Neural progenitor cell (in vitro differentiated cells): ENCODE measurements at regions not wholly inside any gene's neighbourhood (a gene's known extent, or its start where the extent isn't known, plus 50 kb on each side); places are given as distances from the start of the nearest gene placed in this dataset.

Experiments
- DNase-seq: peaks from one replicate; pipeline ENCODE4 v3.0.0-alpha.2; 2016; ENCODE audit warnings: low spot score
- H2AFZ ChIP-seq: fragments of 200-600 bp; sonication (generic); replicated peaks from 2 replicates; pipeline ENCODE4 v1.6.1; 2016; ENCODE audit warnings: antibody characterized with exemption
- H3F3A ChIP-seq: fragments of 200-600 bp; sonication (generic); 2 replicates; pipeline ENCODE4 v1.6.1; 2016; ENCODE audit warnings: antibody characterized with exemption, low read depth
- H3K27ac ChIP-seq: fragments of 200-600 bp; sonication (generic); 2 replicates; pipeline ENCODE4 v1.5.1; 2016; ENCODE audit warnings: mild to moderate bottlenecking
- H3K27me3 ChIP-seq: fragments of 200-600 bp; sonication (generic); 2 replicates; pipeline ENCODE4 v1.6.1; 2016; ENCODE audit warnings: mild to moderate bottlenecking, moderate library complexity
- H3K36me3 ChIP-seq: fragments of 200-600 bp; sonication (generic); 2 replicates; pipeline ENCODE4 v1.5.1; 2016
- H3K4me1 ChIP-seq: fragments of 200-600 bp; sonication (generic); 2 replicates; pipeline ENCODE4 v1.6.1; 2016; ENCODE audit warnings: mixed run types
- H3K4me2 ChIP-seq: fragments of 200-600 bp; sonication (generic); 2 replicates; pipeline ENCODE4 v1.6.1; 2016
- H3K4me3 ChIP-seq: fragments of 200-600 bp; sonication (generic); 2 replicates; pipeline ENCODE4 v1.5.1; 2016
- H3K79me2 ChIP-seq: fragments of 200-600 bp; sonication (generic); 2 replicates; pipeline ENCODE4 v1.6.1; 2016; ENCODE audit warnings: low read depth
- H3K9ac ChIP-seq: fragments of 200-600 bp; sonication (generic); 2 replicates; pipeline ENCODE4 v1.6.1; 2016
- H3K9me3 ChIP-seq: fragments of 200-600 bp; sonication (generic); 2 replicates; pipeline ENCODE4 v1.5.1; 2016; ENCODE audit warnings: low read depth
- H4K20me1 ChIP-seq: fragments of 200-600 bp; sonication (generic); 2 replicates; pipeline ENCODE4 v1.6.1; 2016; ENCODE audit warnings: low read depth
- H3K27ac Mint-ChIP-seq: 3 replicates; pipeline ENCODE4 v1.8.0; 2021; ENCODE audit warnings: mixed read lengths
- H3K27me3 Mint-ChIP-seq: 2 replicates; pipeline ENCODE4 v1.8.0; 2022; ENCODE audit warnings: low read depth, mild to moderate bottlenecking, inconsistent platforms, moderate library complexity, mixed read lengths; ENCODE audit not compliant: insufficient read depth
- H3K36me3 Mint-ChIP-seq: 3 replicates; pipeline ENCODE4 v1.8.0; 2021; ENCODE audit warnings: mixed read lengths
- H3K4me1 Mint-ChIP-seq: 3 replicates; pipeline ENCODE4 v1.8.0; 2021; ENCODE audit warnings: mixed read lengths
- H3K4me3 Mint-ChIP-seq: 3 replicates; pipeline ENCODE4 v1.8.0; 2021; ENCODE audit warnings: mild to moderate bottlenecking, moderate library complexity, mixed read lengths
- H3K9me3 Mint-ChIP-seq: 3 replicates; pipeline ENCODE4 v1.8.0; 2020; ENCODE audit warnings: mixed read lengths
- CTCF ChIP-seq: fragments of 200-600 bp; sonication (generic); IDR thresholded peaks from 2 replicates; pipeline ENCODE4 v1.5.1; 2017; ENCODE audit warnings: antibody characterized with exemption, mild to moderate bottlenecking
- EZH2 ChIP-seq: fragments of 200-600 bp; sonication (generic); IDR thresholded peaks from 2 replicates; pipeline ENCODE4 v1.6.1; 2017; ENCODE audit warnings: antibody characterized with exemption, mild to moderate bottlenecking, moderate library complexity
- EZH2phosphoT487 ChIP-seq: fragments of 200-600 bp; sonication (generic); IDR thresholded peaks from 2 replicates; pipeline ENCODE4 v1.6.1; 2017; ENCODE audit warnings: antibody characterized with exemption

DNA sequence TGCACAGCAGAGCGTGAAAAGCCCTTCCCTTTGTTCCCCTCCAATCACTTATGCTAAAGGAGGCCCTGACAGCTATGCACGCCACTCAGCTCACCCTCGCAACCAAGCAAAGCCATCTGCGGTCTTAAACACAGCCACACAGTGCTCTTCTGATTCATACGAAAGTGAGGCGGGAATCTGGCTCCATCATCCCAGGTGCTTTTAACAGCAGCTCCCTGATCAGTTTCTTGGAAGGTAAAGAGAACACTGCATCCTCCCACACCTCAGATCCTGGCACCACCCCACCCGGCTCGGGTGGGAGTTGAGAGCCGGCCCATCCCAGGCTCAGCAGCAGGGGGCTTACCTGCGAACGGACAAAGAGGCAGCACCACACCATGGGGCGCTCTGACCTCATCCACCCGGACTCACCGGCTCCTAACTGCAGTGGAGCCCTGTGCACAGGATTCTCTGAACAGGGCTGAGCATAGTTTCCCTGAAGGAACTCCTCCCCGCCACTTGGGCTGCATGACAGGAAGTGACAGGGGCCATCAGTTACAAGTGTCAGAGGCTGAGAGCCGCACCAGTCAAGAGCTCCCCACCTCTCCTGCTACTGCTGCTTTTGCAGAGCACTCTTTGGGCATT, 114.3 kb upstream of the ARHGEF3 start:
- H3K27ac ChIP-seq: no peak overlapping the region
- H3K9me3 ChIP-seq: no peaks in the 10 kb centered on the region
- no peaks in the 10 kb centered on the region for H4K20me1 ChIP-seq
- H3K4me1 ChIP-seq: peaks cover 35% of the 10 kb centered on the region
- Mint-ChIP-seq H3K4me1 (peaks cover 23% of the 10 kb centered on the region), H3K9me3 (no peaks in the 10 kb centered on the region), H3K27me3 (peaks cover 3% of the 10 kb centered on the region), H3K27ac (no peak overlapping the region), H3K36me3 (no peaks in the 10 kb centered on the region), H3K4me3 (no peak overlapping the region)
- H3F3A ChIP-seq: no peaks in the 10 kb centered on the region
- peak overlapping the region; percentile 48 for H2AFZ ChIP-seq
- no peak overlapping the region for H3K4me3 ChIP-seq
- TF ChIP-seq EZH2: no peak
- no peaks in the 10 kb centered on the region for H3K27me3 ChIP-seq
- H3K4me2 ChIP-seq: peak overlapping the region; percentile 54
- H3K36me3 ChIP-seq: no peaks in the 10 kb centered on the region
- DNase-seq: peak; percentile 41
- no peaks in the 10 kb centered on the region for H3K79me2 ChIP-seq
- no peak overlapping the region for H3K9ac ChIP-seq

DNA sequence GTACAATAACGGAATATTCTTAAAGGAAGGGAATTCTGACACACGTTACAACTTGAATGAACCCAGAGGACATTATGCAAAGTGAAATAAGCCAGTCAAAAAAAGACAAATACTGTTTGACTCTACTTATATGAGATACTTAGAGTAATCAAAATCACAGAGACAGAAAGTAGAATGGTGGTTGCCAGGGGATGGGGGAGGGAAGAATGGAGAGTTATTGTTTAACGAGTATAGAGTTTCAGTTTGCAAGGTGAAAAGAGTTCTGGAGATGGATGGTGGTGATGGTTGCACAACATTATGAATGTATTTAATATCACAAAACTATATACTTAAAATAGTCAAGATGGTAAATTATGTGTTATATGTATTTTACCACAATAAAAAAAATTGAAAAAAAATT, 112.9 kb upstream of the ARHGEF3 start:
- peaks cover 35% of the 10 kb centered on the region for H3K4me1 ChIP-seq

DNA sequence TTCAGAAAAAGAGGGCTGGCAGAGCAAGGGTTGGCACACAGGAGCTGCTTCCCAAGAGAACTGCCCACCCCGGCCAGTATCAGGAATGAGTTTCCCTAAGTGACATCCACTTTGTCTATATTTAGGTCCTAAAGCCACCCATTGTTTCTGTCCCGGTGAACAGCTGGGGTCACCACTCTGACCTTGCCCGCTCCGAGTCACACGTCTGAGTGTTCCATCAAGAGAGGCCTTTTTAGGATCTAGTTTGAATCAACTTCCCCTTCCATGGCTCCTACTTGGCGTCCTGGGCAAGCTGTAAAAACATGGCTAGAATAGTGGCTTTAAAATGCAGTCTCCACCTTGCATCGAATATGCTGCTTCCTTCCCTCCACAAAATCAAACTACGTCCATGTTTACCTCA, 109.6 kb upstream of the ARHGEF3 start:
- TF ChIP-seq EZH2 (no peak), CTCF (no peak), EZH2phosphoT487 (no peak)
- no peak overlapping the region for H3K4me3 Mint-ChIP-seq
- no peaks in the 10 kb centered on the region for H3K36me3 Mint-ChIP-seq
- peaks cover 12% of the 10 kb centered on the region for H3K4me1 Mint-ChIP-seq
- no peaks in the 10 kb centered on the region for H3K9me3 ChIP-seq
- H3K9me3 Mint-ChIP-seq: no peaks in the 10 kb centered on the region
- no peaks in the 10 kb centered on the region for H4K20me1 ChIP-seq
- H3K9ac ChIP-seq: no peak overlapping the region
- H3K4me1 ChIP-seq: peaks cover 18% of the 10 kb centered on the region
- no peak for DNase-seq
- H3K27ac ChIP-seq: no peak overlapping the region
- H3K27ac Mint-ChIP-seq: no peak overlapping the region
- no peak overlapping the region for H3K4me2 ChIP-seq
- H3K36me3 ChIP-seq: no peaks in the 10 kb centered on the region
- no peaks in the 10 kb centered on the region for H3K27me3 ChIP-seq
- H3K27me3 Mint-ChIP-seq: peaks cover 3% of the 10 kb centered on the region
- H3K79me2 ChIP-seq: no peaks in the 10 kb centered on the region
- no peaks in the 10 kb centered on the region for H3F3A ChIP-seq
- H2AFZ ChIP-seq: no peak overlapping the region
- H3K4me3 ChIP-seq: no peak overlapping the region

More for the DNA sequence above, 112.9 kb upstream of the ARHGEF3 start:
- H3K9me3 ChIP-seq: no peaks in the 10 kb centered on the region
- H3K36me3 Mint-ChIP-seq: no peaks in the 10 kb centered on the region
- H3K27me3 ChIP-seq: no peaks in the 10 kb centered on the region
- no peak for TF ChIP-seq EZH2phosphoT487
- TF ChIP-seq EZH2: no peak
- TF ChIP-seq CTCF: no peak
- H3K27ac Mint-ChIP-seq: no peak overlapping the region
- DNase-seq: no peak
- H3F3A ChIP-seq: no peaks in the 10 kb centered on the region
- peaks cover 3% of the 10 kb centered on the region for H3K27me3 Mint-ChIP-seq
- no peak overlapping the region for H3K4me3 Mint-ChIP-seq
- H3K36me3 ChIP-seq: no peaks in the 10 kb centered on the region
- no peak overlapping the region for H3K4me3 ChIP-seq
- no peak overlapping the region for H2AFZ ChIP-seq
- no peak overlapping the region for H3K9ac ChIP-seq
- no peaks in the 10 kb centered on the region for H4K20me1 ChIP-seq
- H3K27ac ChIP-seq: no peak overlapping the region
- H3K4me1 Mint-ChIP-seq: peaks cover 23% of the 10 kb centered on the region
- no peaks in the 10 kb centered on the region for H3K9me3 Mint-ChIP-seq
- H3K4me2 ChIP-seq: no peak overlapping the region
- H3K79me2 ChIP-seq: no peaks in the 10 kb centered on the region

DNA sequence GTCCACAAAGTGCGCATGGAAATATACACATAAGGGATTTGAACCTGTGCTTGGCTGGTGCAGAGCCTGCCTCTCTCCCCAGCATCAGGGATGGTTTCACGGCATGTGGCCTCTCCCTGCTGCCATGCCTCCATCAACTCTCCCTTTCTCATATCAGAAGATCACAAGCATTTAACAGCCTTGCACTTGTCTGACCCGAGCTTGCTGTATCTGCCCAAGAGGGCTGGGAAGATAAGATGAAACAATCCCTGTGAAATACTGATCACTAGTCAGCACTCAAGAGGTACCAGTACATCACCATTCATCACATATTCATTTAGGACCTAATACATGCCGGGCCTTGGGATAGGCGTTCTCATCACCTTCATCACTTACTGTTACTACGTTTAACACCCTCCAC, 107.6 kb upstream of the ARHGEF3 start:
- Mint-ChIP-seq H3K27me3 (no peaks in the 10 kb centered on the region), H3K4me3 (no peak overlapping the region), H3K27ac (no peak overlapping the region), H3K9me3 (no peaks in the 10 kb centered on the region), H3K36me3 (no peaks in the 10 kb centered on the region), H3K4me1 (peaks cover 9% of the 10 kb centered on the region)
- no peak overlapping the region for H3K4me2 ChIP-seq
- no peaks in the 10 kb centered on the region for H3F3A ChIP-seq
- DNase-seq: no peak
- no peaks in the 10 kb centered on the region for H3K36me3 ChIP-seq
- no peak overlapping the region for H3K9ac ChIP-seq
- H3K27ac ChIP-seq: no peak overlapping the region
- no peak for TF ChIP-seq EZH2
- TF ChIP-seq CTCF: no peak
- no peak for TF ChIP-seq EZH2phosphoT487
- H3K9me3 ChIP-seq: no peaks in the 10 kb centered on the region
- no peak overlapping the region for H3K4me3 ChIP-seq
- no peaks in the 10 kb centered on the region for H3K79me2 ChIP-seq
- no peaks in the 10 kb centered on the region for H3K27me3 ChIP-seq
- peaks cover 7% of the 10 kb centered on the region for H3K4me1 ChIP-seq
- no peaks in the 10 kb centered on the region for H4K20me1 ChIP-seq
- H2AFZ ChIP-seq: no peak overlapping the region
